Endothelial cell of umbilical vein (primary cell): ENCODE measurements at regions not wholly inside any gene's neighbourhood (a gene's known extent, or its start where the extent isn't known, plus 50 kb on each side); places are given as distances from the start of the nearest gene placed in this dataset.
A peak's percentile ranks its signal among the peaks of the same experiment; 100 is the strongest.

Source experiments
- BruUV-seq: library from RNA; stranded (reverse); fragments of 400-500 nt; replicated peaks from 2 replicates; lab custom pipeline; 2021; lab: Mats Ljungman, UMichigan
- CTCF ChIA-PET: fragments of 300-600, 350-600 bp; sonication (Branson Sonifier 250); formaldehyde crosslinking; loops from one replicate; lab custom pipeline; 2021; ENCODE audit warnings: antibody characterized with exemption, inconsistent platforms; lab: Charles Lee
- POLR2A ChIA-PET: fragments of 300-600, 350-600 bp; sonication (Branson Sonifier 250); formaldehyde crosslinking; loops from one replicate; lab custom pipeline; 2021; ENCODE audit warnings: antibody characterized with exemption, inconsistent platforms; lab: Charles Lee
- DNase-seq: peaks from one replicate; pipeline ENCODE4 v3.0.0-alpha.2; 2011; ENCODE audit warnings: low read depth, low spot score
- FAIRE-seq: peaks from 2 replicates; lab custom pipeline; 2011; peaks lifted over from hg19 to GRCh38; lab: Jason Lieb, UNC
- H2AFZ ChIP-seq: 2 replicates; pipeline ENCODE4 v1.6.0; 2012; ENCODE audit warnings: low read depth, low read length, control low read depth, inconsistent platforms
- H3K27ac ChIP-seq: 2 replicates; pipeline ENCODE4 v1.5.1; 2011; ENCODE audit warnings: low read depth, mild to moderate bottlenecking, control low read depth, low read length, moderate library complexity; ENCODE audit not compliant: insufficient read depth
- H3K27me3 ChIP-seq, 2 experiments: 2 replicates each; pipeline versions ENCODE4 v1.6.0 to v1.6.1; 2011; ENCODE audit warnings: low read length in 2 of 2, mixed read lengths in 1 of 2; ENCODE audit not compliant: control insufficient read depth in 2 of 2, insufficient read depth in 2 of 2
- H3K36me3 ChIP-seq, 2 experiments: 2 replicates in 1 of 2; 3 replicates in 1 of 2; pipeline ENCODE4 v1.5.1; 2011; ENCODE audit warnings: low read length in 2 of 2, mild to moderate bottlenecking in 1 of 2, moderate library complexity in 1 of 2; ENCODE audit not compliant: control insufficient read depth in 2 of 2, insufficient read depth in 2 of 2; ENCODE audit errors: extremely low read depth in 1 of 2
- H3K4me1 ChIP-seq: 3 replicates; pipeline ENCODE4 v1.5.1; 2011; ENCODE audit warnings: mild to moderate bottlenecking, low read length; ENCODE audit not compliant: control insufficient read depth, insufficient read depth; ENCODE audit errors: extremely low read depth
- H3K4me2 ChIP-seq: 2 replicates; pipeline ENCODE4 v1.6.1; 2011; ENCODE audit warnings: low read length, control low read depth, mixed read lengths; ENCODE audit not compliant: insufficient read depth
- H3K4me3 ChIP-seq, 3 experiments: fragments of 200-600 bp in 1 of 3; sonication (generic), shearing (Covaris generic) in 1 of 3; replicated peaks in 1 of 3; 2 replicates each; pipeline ENCODE4 v1.5.1; 2011 to 2016; ENCODE audit warnings: control low read depth in 3 of 3, low read length in 3 of 3, mild to moderate bottlenecking in 2 of 3, inconsistent platforms in 1 of 3, low read depth in 1 of 3, moderate library complexity in 1 of 3; ENCODE audit not compliant: insufficient read depth in 1 of 3
- H3K79me2 ChIP-seq: 2 replicates; pipeline ENCODE4 v1.6.0; 2012; ENCODE audit warnings: low read length, inconsistent platforms; ENCODE audit not compliant: control insufficient read depth, insufficient read depth
- H3K9ac ChIP-seq: replicated peaks from 2 replicates; pipeline ENCODE3; 2011; ENCODE audit warnings: low read length, control low read depth; ENCODE audit not compliant: insufficient read depth; ENCODE audit errors: extremely low read depth
- H3K9me1 ChIP-seq: replicated peaks from 3 replicates; pipeline ENCODE4 v1.6.0; 2011; ENCODE audit warnings: mild to moderate bottlenecking, low read length; ENCODE audit not compliant: control insufficient read depth, insufficient read depth; ENCODE audit errors: extremely low read depth
- H3K9me3 ChIP-seq: replicated peaks from 2 replicates; pipeline ENCODE4 v1.5.1; 2012; ENCODE audit warnings: low read length, inconsistent platforms; ENCODE audit not compliant: control insufficient read depth, insufficient read depth
- H4K20me1 ChIP-seq: replicated peaks from 2 replicates; pipeline ENCODE3; 2011; ENCODE audit warnings: mild to moderate bottlenecking, low read length; ENCODE audit not compliant: control insufficient read depth, insufficient read depth; ENCODE audit errors: extremely low read depth
- CTCF ChIP-seq, 2 donors: IDR thresholded peaks; 1 replicate in 1 of 2; 2 replicates in 1 of 2; pipeline ENCODE4 v1.5.1; 2011; ENCODE audit warnings: low read length in 2 of 2, mild to moderate bottlenecking in 2 of 2, moderate library complexity in 2 of 2, control low read depth in 1 of 2, inconsistent platforms in 1 of 2, low read depth in 1 of 2; ENCODE audit not compliant: insufficient read depth in 1 of 2; ENCODE audit errors: extremely low read depth in 1 of 2
- EZH2 ChIP-seq: IDR thresholded peaks from 2 replicates; pipeline ENCODE4 v1.6.1; 2012; ENCODE audit warnings: borderline replicate concordance, low read depth, mild to moderate bottlenecking, moderate library complexity, low read length, inconsistent platforms; ENCODE audit not compliant: severe bottlenecking
- FOS ChIP-seq: IDR thresholded peaks from 2 replicates; pipeline ENCODE4 v1.6.1; 2011; ENCODE audit warnings: mild to moderate bottlenecking, low read length, moderate library complexity, borderline replicate concordance; ENCODE audit not compliant: insufficient read depth
- GATA2 ChIP-seq: IDR thresholded peaks from 2 replicates; pipeline ENCODE4 v1.7.0; 2011; ENCODE audit warnings: low read depth, mild to moderate bottlenecking, moderate library complexity, mixed read lengths, low read length; ENCODE audit not compliant: insufficient read length, insufficient read depth
- JUN ChIP-seq: IDR thresholded peaks from 2 replicates; pipeline ENCODE4 v1.6.1; 2011; ENCODE audit warnings: borderline replicate concordance, low read depth; ENCODE audit not compliant: insufficient read length, insufficient read depth
- MAX ChIP-seq: IDR thresholded peaks from 2 replicates; pipeline ENCODE4 v1.6.1; 2011; ENCODE audit not compliant: insufficient read depth, insufficient read length
- MYC ChIP-seq: IDR thresholded peaks from one replicate; pipeline ENCODE4 v1.6.1; 2011; ENCODE audit warnings: mild to moderate bottlenecking, low read depth, low read length
- POLR2A ChIP-seq: IDR thresholded peaks from 2 replicates; pipeline ENCODE4 v1.6.1; 2012; ENCODE audit warnings: low read depth, mild to moderate bottlenecking, control low read depth, low read length
- POLR2AphosphoS5 ChIP-seq: IDR thresholded peaks from 2 replicates; pipeline ENCODE4 v1.6.1; 2012; ENCODE audit warnings: low read depth, mild to moderate bottlenecking, control low read depth, low read length, moderate library complexity; ENCODE audit not compliant: insufficient read depth
- dilution Hi-C: fragments of 300-500 bp; cut with MboI; formaldehyde crosslinking; loops from one replicate; pipeline ENCODE4 v1.15.0; 2019; ENCODE audit warnings: low sequenced_read_pairs; ENCODE audit not compliant: extremely low pct_ligation_motif_present
- intact Hi-C: fragments of 100-400 bp; cut with micrococcal nuclease; formaldehyde crosslinking; loops from one replicate; pipeline ENCODE4 v1.10.0; 2022

DNA sequence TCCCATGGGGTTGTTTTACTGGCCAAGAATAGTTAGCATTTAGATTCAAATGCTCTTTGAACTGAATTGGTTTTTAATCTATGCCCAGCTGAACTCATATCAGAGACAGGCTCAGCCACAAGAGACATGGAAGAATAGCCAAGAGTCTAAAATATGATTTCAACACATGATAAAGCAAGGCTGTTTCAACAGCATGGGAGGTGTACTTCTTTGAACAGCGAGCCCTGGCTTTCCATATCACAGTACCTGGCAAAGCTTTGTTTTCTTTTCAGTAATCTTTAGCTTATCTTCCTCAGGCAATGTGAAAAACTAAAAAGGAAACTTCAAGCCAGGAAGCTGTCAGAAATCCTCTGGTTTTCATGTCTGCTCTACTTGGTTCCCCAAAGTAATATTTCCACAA is 413.6 kb upstream of the ADAMTS9 start:
- TF ChIP-seq MAX (no peak), MYC (no peak), EZH2 (no peak), POLR2AphosphoS5 (no peak), CTCF (IDR thresholded peaks at IDR 0.05; ENCODE audit: extremely low read depth in 1 of 2, insufficient read depth in 1 of 2, low read depth in 1 of 2, low read length in 2 of 2) (no peak), GATA2 (no peak), FOS (no peak), POLR2A (no peak), JUN (no peak)
- Histone ChIP-seq H3K4me1 (peaks cover under 1% of the 10 kb centered on the region), H2AFZ (no peak overlapping the region), H3K4me2 (no peak overlapping the region), H3K9me1 (no peaks in the 10 kb centered on the region), H3K9me3 (no peaks in the 10 kb centered on the region), H3K36me3 (no peaks in the 10 kb centered on the region), H3K27ac (no peak overlapping the region), H3K4me3 (no peak overlapping the region), H3K79me2 (no peaks in the 10 kb centered on the region), H3K9ac (no peak overlapping the region), H4K20me1 (no peaks in the 10 kb centered on the region), H3K27me3 (no peaks in the 10 kb centered on the region)
- ChIA-PET POLR2A (no interaction called here), CTCF (interaction anchor here (1.3 to 1.7 kb wide), 2 partner anchors 9 to 14 kb away, joined by 3 to 5 read pairs; no protein-coding TSS in a partner anchor)
- no TSS peak for BruUV-seq
- intact Hi-C loops (no loop called here), dilution Hi-C loops (no loop called here)
- FAIRE-seq (no peak), DNase-seq (peak; percentile 13)
